ENCODE measurements at regions not wholly inside any gene's neighbourhood (a gene's known extent, or its start where the extent isn't known, plus 50 kb on each side); places are given as distances from the start of the nearest gene placed in this dataset.

- DNase-seq: no peak
These were observed 486.0 kb downstream of the BCAT1 start for GRCh38 chr12:24462946-24463345.

- DNase-seq: no peak
These were observed 488.4 kb downstream of the BCAT1 start for GRCh38 chr12:24460506-24460905.

GRCh38 chr12:24460099-24460498 lies 488.8 kb downstream of the BCAT1 start:
- DNase-seq: no peak

GRCh38 chr12:24455811-24456210 lies 493.1 kb downstream of the BCAT1 start:
- DNase-seq: no peak

GRCh38 chr12:24447678-24448077 lies 498.2 kb upstream of the SOX5 start:
- no peak for DNase-seq

GRCh38 chr12:24446287-24446686 lies 496.8 kb upstream of the SOX5 start:
- DNase-seq: no peak

GRCh38 chr12:24444634-24445033 lies 495.2 kb upstream of the SOX5 start:
- no peak for DNase-seq

- no peak for DNase-seq
These were observed 492.0 kb upstream of the SOX5 start for GRCh38 chr12:24441458-24441857.

- DNase-seq: no peak
These were observed 487.2 kb upstream of the SOX5 start for GRCh38 chr12:24436667-24437066.

GRCh38 chr12:24431872-24432271 lies 482.4 kb upstream of the SOX5 start:
- no peak for DNase-seq

- no peak for DNase-seq
These were observed 478.3 kb upstream of the SOX5 start for GRCh38 chr12:24427776-24428175.

- no peak for DNase-seq
These were observed 476.1 kb upstream of the SOX5 start for GRCh38 chr12:24425601-24425970.

- no peak for DNase-seq
These were observed 475.6 kb upstream of the SOX5 start for GRCh38 chr12:24424889-24425600.

GRCh38 chr12:24424376-24424775 lies 474.9 kb upstream of the SOX5 start:
- DNase-seq: no peak

GRCh38 chr12:24423611-24424010 lies 474.1 kb upstream of the SOX5 start:
- DNase-seq: no peak

- DNase-seq: no peak
These were observed 472.3 kb upstream of the SOX5 start for GRCh38 chr12:24421759-24422158.

- no peak for DNase-seq
These were observed 468.7 kb upstream of the SOX5 start for GRCh38 chr12:24418157-24418556.

GRCh38 chr12:24416423-24417109 lies 467.1 kb upstream of the SOX5 start:
- DNase-seq: no peak

GRCh38 chr12:24415934-24416333 lies 466.5 kb upstream of the SOX5 start:
- no peak for DNase-seq

- DNase-seq: no peak
These were observed 465.0 kb upstream of the SOX5 start for GRCh38 chr12:24414480-24414879.

- no peak for DNase-seq
These were observed 462.5 kb upstream of the SOX5 start for GRCh38 chr12:24411948-24412347.

- DNase-seq: no peak
These were observed 460.4 kb upstream of the SOX5 start for GRCh38 chr12:24409868-24410267.

- no peak for DNase-seq
These were observed 458.8 kb upstream of the SOX5 start for GRCh38 chr12:24408305-24408704.

- no peak for DNase-seq
These were observed 458.4 kb upstream of the SOX5 start for GRCh38 chr12:24407884-24408283.
